ENCODE measurements at regions not wholly inside any gene's neighbourhood (a gene's known extent, or its start where the extent isn't known, plus 50 kb on each side); places are given as distances from the start of the nearest gene placed in this dataset.
"Not testable (repeated sequence)": the region's sequence is repeated elsewhere in the genome, so short reads cannot be mapped to it uniquely, and the experiment has no call there.

GRCh38 chr10:94257407-94257806, 105.3 kb downstream of the NOC3L start:
- H3K27me3 ChIP-seq (ENCODE audit: control insufficient read depth, insufficient read depth); H3K4me3 ChIP-seq (ENCODE audit: low read length); ATAC-seq; H3K9me3 ChIP-seq (ENCODE audit: control insufficient read depth, low read length); H3K4me1 ChIP-seq (ENCODE audit: control insufficient read depth, insufficient read depth, low read length); DNase-seq; H3K27ac ChIP-seq (ENCODE audit: low read length); intact Hi-C loops (cut with DNase I): not testable (repeated sequence)
- WGBS, result 94% methylated on average over 4 of the region's 6 CpGs

GRCh38 chr10:94260455-94260854, 102.3 kb downstream of the NOC3L start:
- DNase-seq, result no peak
- no peak overlapping the region for H3K4me3 ChIP-seq (ENCODE audit: low read length)
- H3K27me3 ChIP-seq (ENCODE audit: control insufficient read depth, insufficient read depth), result no peaks in the 10 kb centered on the region
- intact Hi-C loops (cut with DNase I), result no loop called here
- no peaks in the 10 kb centered on the region for H3K4me1 ChIP-seq (ENCODE audit: control insufficient read depth, insufficient read depth, low read length)
- ATAC-seq, result no peak
- no peaks in the 10 kb centered on the region for H3K9me3 ChIP-seq (ENCODE audit: control insufficient read depth, low read length)
- no peak overlapping the region for H3K27ac ChIP-seq (ENCODE audit: low read length)

GRCh38 chr10:94264085-94264484, 98.7 kb downstream of the NOC3L start:
- Histone ChIP-seq H3K27ac (ENCODE audit: low read length) (no peak overlapping the region), H3K4me3 (ENCODE audit: low read length) (no peak overlapping the region), H3K9me3 (ENCODE audit: control insufficient read depth, low read length) (no peaks in the 10 kb centered on the region), H3K27me3 (ENCODE audit: control insufficient read depth, insufficient read depth) (no peaks in the 10 kb centered on the region), H3K4me1 (ENCODE audit: control insufficient read depth, insufficient read depth, low read length) (no peaks in the 10 kb centered on the region)
- intact Hi-C loops (cut with DNase I), result no loop called here
- 50% methylated on average over 3 of the region's 3 CpGs for WGBS
- no peak for DNase-seq
- no peak for ATAC-seq

- no peaks in the 10 kb centered on the region for H3K9me3 ChIP-seq (ENCODE audit: control insufficient read depth, low read length)
- H3K4me3 ChIP-seq (ENCODE audit: low read length), result no peak overlapping the region
- H3K27ac ChIP-seq (ENCODE audit: low read length), result no peak overlapping the region
- intact Hi-C loops (cut with DNase I), result no loop called here
- H3K4me1 ChIP-seq (ENCODE audit: control insufficient read depth, insufficient read depth, low read length), result no peaks in the 10 kb centered on the region
- ATAC-seq, result no peak
- DNase-seq, result no peak
- H3K27me3 ChIP-seq (ENCODE audit: control insufficient read depth, insufficient read depth), result no peaks in the 10 kb centered on the region
- 33% methylated on average over 2 of the region's 2 CpGs for WGBS
Measured at GRCh38 chr10:94266091-94266490, 96.6 kb downstream of the NOC3L start.

- H3K4me3 ChIP-seq (ENCODE audit: low read length), result no peak overlapping the region
- no peaks in the 10 kb centered on the region for H3K9me3 ChIP-seq (ENCODE audit: control insufficient read depth, low read length)
- H3K27me3 ChIP-seq (ENCODE audit: control insufficient read depth, insufficient read depth), result no peaks in the 10 kb centered on the region
- ATAC-seq, result no peak
- intact Hi-C loops (cut with DNase I), result no loop called here
- no peaks in the 10 kb centered on the region for H3K4me1 ChIP-seq (ENCODE audit: control insufficient read depth, insufficient read depth, low read length)
- H3K27ac ChIP-seq (ENCODE audit: low read length), result no peak overlapping the region
- WGBS, result 88% methylated on average over 6 of the region's 6 CpGs
- no peak for DNase-seq
Measured at GRCh38 chr10:94268652-94269051, 94.1 kb downstream of the NOC3L start.

GRCh38 chr10:94274142-94274787, 88.5 kb downstream of the NOC3L start:
- 46% methylated on average over 6 of the region's 6 CpGs for WGBS
- peak; percentile 90 to 97 for ATAC-seq
- peak overlapping the region; percentile 96 for H3K27ac ChIP-seq (ENCODE audit: low read length)

GRCh38 chr10:94276140-94276539, 86.6 kb downstream of the NOC3L start:
- H3K9me3 ChIP-seq (ENCODE audit: control insufficient read depth, low read length), result no peaks in the 10 kb centered on the region
- DNase-seq (no peak), ATAC-seq (no peak)
- peaks cover 4% of the 10 kb centered on the region for H3K4me1 ChIP-seq (ENCODE audit: control insufficient read depth, insufficient read depth, low read length)
- H3K4me3 ChIP-seq (ENCODE audit: low read length), result no peak overlapping the region
- H3K27me3 ChIP-seq (ENCODE audit: control insufficient read depth, insufficient read depth), result no peaks in the 10 kb centered on the region
- no peak overlapping the region for H3K27ac ChIP-seq (ENCODE audit: low read length)
- WGBS, result 82% methylated on average over 3 of the region's 3 CpGs
- intact Hi-C loops (cut with DNase I), result no loop called here

More at GRCh38 chr10:94274142-94274787, 88.5 kb downstream of the NOC3L start:
- intact Hi-C loops (cut with DNase I), result no loop called here
- Histone ChIP-seq H3K4me3 (ENCODE audit: low read length) (no peak overlapping the region), H3K27me3 (ENCODE audit: control insufficient read depth, insufficient read depth) (no peaks in the 10 kb centered on the region), H3K4me1 (ENCODE audit: control insufficient read depth, insufficient read depth, low read length) (peaks cover 4% of the 10 kb centered on the region), H3K9me3 (ENCODE audit: control insufficient read depth, low read length) (no peaks in the 10 kb centered on the region)
- DNase-seq, result peak; percentile 55 to 86 (median 78)

GRCh38 chr10:94277450-94277849, 85.3 kb downstream of the NOC3L start:
- Histone ChIP-seq H3K4me1 (ENCODE audit: control insufficient read depth, insufficient read depth, low read length) (peaks cover 4% of the 10 kb centered on the region), H3K4me3 (ENCODE audit: low read length) (no peak overlapping the region), H3K27me3 (ENCODE audit: control insufficient read depth, insufficient read depth) (no peaks in the 10 kb centered on the region), H3K9me3 (ENCODE audit: control insufficient read depth, low read length) (no peaks in the 10 kb centered on the region), H3K27ac (ENCODE audit: low read length) (no peak overlapping the region)
- ATAC-seq (no peak), DNase-seq (no peak)
- 83% methylated on average over 6 of the region's 6 CpGs for WGBS
- intact Hi-C loops (cut with DNase I), result no loop called here

- intact Hi-C loops (cut with DNase I), result no loop called here
- Histone ChIP-seq H3K27ac (ENCODE audit: low read length) (no peak overlapping the region), H3K27me3 (ENCODE audit: control insufficient read depth, insufficient read depth) (no peaks in the 10 kb centered on the region), H3K9me3 (ENCODE audit: control insufficient read depth, low read length) (no peaks in the 10 kb centered on the region), H3K4me1 (ENCODE audit: control insufficient read depth, insufficient read depth, low read length) (no peaks in the 10 kb centered on the region), H3K4me3 (ENCODE audit: low read length) (no peak overlapping the region)
- DNase-seq, result peak; percentile 27 to 80 (median 49)
- peak in 1 of 2 donors; percentile 65 for ATAC-seq
- WGBS, result 56% methylated on average over 14 of the region's 14 CpGs
Measured at GRCh38 chr10:94279835-94280709, 82.7 kb downstream of the NOC3L start.

- DNase-seq (no peak), ATAC-seq (no peak)
- 93% methylated on average over 5 of the region's 5 CpGs for WGBS
- H3K27me3 ChIP-seq (ENCODE audit: control insufficient read depth, insufficient read depth), result no peaks in the 10 kb centered on the region
- no peak overlapping the region for H3K4me3 ChIP-seq (ENCODE audit: low read length)
- H3K9me3 ChIP-seq (ENCODE audit: control insufficient read depth, low read length), result no peaks in the 10 kb centered on the region
- H3K4me1 ChIP-seq (ENCODE audit: control insufficient read depth, insufficient read depth, low read length), result peaks cover 2% of the 10 kb centered on the region
- no peak overlapping the region for H3K27ac ChIP-seq (ENCODE audit: low read length)
- intact Hi-C loops (cut with DNase I), result no loop called here
Measured at GRCh38 chr10:94281654-94282053, 81.1 kb downstream of the NOC3L start.

GRCh38 chr10:94282369-94282768, 80.4 kb downstream of the NOC3L start:
- DNase-seq, result no peak
- H3K27ac ChIP-seq (ENCODE audit: low read length), result no peak overlapping the region
- intact Hi-C loops (cut with DNase I), result no loop called here
- H3K27me3 ChIP-seq (ENCODE audit: control insufficient read depth, insufficient read depth), result no peaks in the 10 kb centered on the region
- 73% methylated on average over 2 of the region's 2 CpGs for WGBS
- no peak overlapping the region for H3K4me3 ChIP-seq (ENCODE audit: low read length)
- H3K4me1 ChIP-seq (ENCODE audit: control insufficient read depth, insufficient read depth, low read length), result peaks cover 2% of the 10 kb centered on the region
- H3K9me3 ChIP-seq (ENCODE audit: control insufficient read depth, low read length), result no peaks in the 10 kb centered on the region
- ATAC-seq, result no peak

Measured in right cardiac atrium (tissue), 5 donors.